Loucy (cell line): ENCODE measurements at regions not wholly inside any gene's neighbourhood (a gene's known extent, or its start where the extent isn't known, plus 50 kb on each side); places are given as distances from the start of the nearest gene placed in this dataset.

Experiments
- EZH2phosphoT487 ChIP-seq: fragments of 200-600 bp; IDR thresholded peaks from 2 replicates; pipeline ENCODE4 v1.6.1; 2018; ENCODE audit warnings: antibody characterized with exemption, mild to moderate bottlenecking, moderate library complexity, borderline replicate concordance
- TF ChIP-seq, protein P1 (sequence below): fragments of 200-600 bp; sonication (generic); conservative IDR thresholded peaks from 2 replicates; pipeline ENCODE4 v1.5.1; 2014; ENCODE audit warnings: mild to moderate bottlenecking, antibody characterized with exemption, low read length

- TF ChIP-seq, protein P1, sequence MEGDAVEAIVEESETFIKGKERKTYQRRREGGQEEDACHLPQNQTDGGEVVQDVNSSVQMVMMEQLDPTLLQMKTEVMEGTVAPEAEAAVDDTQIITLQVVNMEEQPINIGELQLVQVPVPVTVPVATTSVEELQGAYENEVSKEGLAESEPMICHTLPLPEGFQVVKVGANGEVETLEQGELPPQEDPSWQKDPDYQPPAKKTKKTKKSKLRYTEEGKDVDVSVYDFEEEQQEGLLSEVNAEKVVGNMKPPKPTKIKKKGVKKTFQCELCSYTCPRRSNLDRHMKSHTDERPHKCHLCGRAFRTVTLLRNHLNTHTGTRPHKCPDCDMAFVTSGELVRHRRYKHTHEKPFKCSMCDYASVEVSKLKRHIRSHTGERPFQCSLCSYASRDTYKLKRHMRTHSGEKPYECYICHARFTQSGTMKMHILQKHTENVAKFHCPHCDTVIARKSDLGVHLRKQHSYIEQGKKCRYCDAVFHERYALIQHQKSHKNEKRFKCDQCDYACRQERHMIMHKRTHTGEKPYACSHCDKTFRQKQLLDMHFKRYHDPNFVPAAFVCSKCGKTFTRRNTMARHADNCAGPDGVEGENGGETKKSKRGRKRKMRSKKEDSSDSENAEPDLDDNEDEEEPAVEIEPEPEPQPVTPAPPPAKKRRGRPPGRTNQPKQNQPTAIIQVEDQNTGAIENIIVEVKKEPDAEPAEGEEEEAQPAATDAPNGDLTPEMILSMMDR = no peak
- TF ChIP-seq EZH2phosphoT487 = no peak
Observed at GRCh38 chr5:167051402-167051768, 1240.1 kb upstream of the WWC1 start.
